Right hindlimb (tissue), 1 donor: ENCODE measurements at regions not wholly inside any gene's neighbourhood (a gene's known extent, or its start where the extent isn't known, plus 50 kb on each side); places are given as distances from the start of the nearest gene placed in this dataset.

ENCODE experiments used
- DNase-seq: peaks from one replicate; pipeline ENCODE4 v3.0.0-alpha.2; 2018

DNA sequence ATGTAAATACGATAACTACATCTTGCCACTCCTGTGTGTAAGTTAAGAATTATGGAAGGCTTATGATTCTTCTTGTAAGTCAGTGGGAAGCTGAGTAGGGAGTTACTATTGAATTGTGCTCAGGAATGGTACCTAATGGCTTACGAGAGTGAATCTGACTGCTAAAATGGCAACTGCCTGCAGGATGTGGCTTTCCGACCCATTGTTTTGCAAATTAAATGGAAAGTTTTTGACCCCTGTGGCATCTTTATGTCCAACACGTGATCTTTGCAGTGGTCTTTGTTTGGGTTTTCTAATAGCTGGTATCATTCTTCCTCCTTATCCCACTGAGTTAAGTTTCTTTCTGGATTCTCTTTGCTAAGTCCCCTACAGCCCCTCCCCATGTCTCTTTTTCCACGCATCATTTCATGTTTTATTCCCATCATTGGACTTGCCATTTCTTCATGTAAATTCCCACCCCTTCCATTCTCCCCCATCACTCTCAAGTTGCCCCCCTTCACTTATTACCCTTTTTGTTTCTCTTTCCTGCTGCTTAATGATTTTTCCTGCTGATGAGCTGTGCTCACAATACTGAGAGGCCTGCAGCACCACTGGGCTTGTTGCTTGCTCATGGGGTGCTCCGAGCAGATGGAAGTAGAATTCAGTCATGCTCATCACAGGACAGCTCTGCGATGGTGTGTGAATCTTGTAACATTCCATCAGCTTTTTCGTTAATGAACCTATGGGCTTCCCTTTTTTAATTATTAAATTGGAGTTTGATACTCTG is 428.2 kb upstream of the IL12A start:
- no peak for DNase-seq

DNA sequence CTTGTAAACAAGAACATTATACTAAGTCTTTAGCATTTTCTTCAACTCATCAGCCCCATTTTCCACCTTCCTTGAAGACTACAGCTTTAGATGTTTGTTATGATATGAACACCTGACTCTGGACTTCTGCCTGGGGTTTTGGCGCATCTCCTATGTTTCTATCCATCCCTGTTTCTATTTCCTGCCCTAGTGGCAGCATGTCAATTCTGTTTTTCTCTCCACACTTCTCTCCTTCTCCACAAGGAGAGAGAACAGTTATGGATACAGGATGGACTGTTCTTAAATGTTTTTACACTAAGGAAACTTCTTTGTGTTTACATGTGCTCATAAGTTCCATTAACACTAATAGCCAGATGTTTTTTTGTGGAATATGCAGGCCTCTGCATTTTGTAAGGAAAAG is 423.3 kb upstream of the IL12A start:
- DNase-seq = no peak

DNA sequence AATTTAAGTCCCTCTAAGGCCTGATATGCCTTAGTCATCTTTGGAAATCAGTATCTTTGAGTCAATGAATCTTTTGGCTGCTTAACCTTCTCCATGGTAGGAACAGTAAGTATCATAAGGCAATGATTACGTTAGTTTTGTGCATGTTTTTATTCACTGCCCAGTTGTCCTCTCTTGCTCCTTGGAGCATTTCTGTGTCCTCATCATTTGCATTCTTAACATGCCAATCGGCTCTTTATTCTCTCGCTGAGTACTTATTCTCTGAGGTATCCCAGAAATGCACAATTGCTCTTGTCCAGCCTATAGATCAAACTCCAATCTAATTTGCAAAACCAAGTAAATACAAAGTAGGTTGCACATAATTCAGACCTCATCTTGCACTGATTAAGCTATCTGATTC is 405.0 kb upstream of the IL12A start:
- no peak for DNase-seq

DNA sequence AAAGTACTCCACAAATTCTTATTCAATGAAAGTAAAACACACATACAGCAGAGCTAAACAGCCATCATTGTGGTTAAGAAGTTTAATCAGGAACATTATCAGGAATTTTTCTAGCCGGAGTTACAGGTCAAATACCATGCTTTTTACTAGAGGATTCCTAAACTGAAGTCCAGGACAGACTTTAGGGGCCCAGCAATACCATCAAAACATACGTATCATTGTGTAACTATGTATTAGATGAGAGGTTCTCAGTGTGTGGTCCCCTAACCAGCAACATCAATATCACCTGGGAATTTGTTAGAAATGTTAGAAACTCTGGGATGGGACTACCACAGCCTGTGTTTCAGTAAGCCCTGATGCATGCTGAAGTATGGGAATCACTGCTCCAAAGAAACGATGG is 404.2 kb upstream of the IL12A start:
- no peak for DNase-seq

DNA sequence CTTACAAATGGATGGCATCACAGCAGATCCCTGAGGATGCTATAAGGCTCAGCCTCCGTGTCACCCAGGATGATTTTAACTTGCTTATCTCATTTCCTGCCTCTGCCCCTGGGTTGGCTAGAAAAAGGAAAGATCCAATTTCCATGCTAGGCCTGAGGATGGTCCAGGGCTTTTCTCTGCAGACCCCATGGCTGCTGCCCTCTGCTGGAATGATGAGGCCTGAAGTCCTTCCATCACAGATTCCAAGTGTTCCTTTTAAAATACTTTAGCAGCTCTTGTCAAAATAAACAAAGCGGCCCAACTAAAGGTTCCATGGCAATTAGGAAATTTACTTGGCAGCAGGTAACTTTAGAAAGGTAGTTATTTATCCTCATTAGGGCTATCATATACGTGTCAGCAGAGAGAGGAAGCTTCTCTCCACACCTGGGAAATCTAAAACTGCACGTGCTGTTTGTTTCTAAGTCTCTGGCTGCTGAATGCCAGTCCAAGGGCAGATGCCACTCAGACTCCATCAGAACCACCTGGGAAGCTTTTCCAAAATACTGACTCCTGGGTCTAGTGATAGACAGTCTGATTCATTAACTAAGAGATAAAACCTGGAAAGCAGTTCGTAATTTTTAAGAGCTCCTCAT is 401.9 kb upstream of the IL12A start:
- no peak for DNase-seq

DNA sequence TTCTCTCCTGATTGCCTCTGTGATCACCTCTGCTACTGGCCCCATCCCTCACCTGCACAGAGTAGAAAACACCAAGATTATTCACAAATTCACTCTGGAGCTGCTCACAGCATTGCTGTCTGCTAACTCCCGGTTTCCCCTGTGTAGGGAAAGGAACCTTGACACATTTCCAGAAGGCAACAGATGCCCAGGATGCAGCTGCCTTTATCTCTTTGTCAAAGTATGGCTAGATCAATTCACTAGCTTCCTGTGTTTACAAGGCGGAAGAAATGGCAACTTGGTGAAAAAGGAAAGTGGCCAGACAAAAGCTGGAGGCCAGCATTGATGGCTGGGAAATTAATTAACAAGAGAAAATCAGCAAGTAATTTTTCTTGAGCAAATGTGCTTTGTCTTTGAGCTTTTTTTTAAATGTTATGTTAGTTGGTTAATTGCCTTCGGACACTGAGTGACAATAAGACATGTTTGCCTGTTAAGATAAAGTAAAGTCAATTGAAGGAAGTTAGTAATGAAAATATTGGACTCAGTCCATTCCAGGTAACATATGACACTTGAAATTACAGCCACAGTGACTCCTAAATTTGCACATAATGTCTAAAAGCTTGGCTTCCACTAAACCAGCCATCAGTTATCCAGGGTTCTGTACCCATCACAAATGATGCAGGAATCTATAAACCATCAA is 394.6 kb upstream of the IL12A start:
- DNase-seq = peak; percentile 24

DNA sequence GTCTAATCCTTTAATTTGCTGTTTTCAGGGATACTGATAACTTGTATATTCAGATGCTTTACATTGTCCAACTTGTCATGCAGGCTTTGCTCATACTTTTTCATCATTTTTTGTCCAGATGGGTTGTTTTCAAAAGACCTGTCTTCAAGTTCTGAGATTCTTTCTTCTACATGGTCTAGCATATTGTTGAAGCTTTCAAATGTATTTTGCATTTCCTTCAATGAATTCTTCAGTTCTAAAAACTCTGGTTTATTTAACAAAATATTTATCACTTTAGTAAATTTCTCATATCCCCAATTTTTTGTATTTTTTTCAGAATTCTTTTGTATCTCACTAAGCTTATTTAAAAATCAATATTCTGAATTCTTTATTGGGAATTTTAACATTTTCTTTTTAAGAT is 388.3 kb upstream of the IL12A start:
- DNase-seq = no peak

DNA sequence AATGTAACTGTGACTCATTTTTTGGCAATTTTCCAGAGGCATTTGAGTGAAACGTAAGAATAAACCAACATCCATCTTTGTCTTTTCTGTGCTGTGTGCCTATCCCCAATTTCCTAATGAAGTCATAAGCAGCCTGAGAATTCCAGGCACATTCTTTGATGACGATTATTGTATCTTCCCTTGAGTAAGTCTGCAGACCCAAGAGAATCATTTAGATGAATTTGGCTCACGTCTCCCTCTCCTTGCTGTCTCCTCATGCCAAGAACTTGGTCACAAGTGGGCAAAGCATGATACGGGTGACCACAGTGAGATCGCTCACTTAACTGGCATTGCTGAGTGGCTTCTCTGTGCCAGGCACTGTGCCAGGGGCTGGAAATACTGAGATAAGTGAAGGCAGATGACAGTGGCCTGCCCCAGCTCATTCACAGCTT is 384.5 kb upstream of the IL12A start:
- no peak for DNase-seq

DNA sequence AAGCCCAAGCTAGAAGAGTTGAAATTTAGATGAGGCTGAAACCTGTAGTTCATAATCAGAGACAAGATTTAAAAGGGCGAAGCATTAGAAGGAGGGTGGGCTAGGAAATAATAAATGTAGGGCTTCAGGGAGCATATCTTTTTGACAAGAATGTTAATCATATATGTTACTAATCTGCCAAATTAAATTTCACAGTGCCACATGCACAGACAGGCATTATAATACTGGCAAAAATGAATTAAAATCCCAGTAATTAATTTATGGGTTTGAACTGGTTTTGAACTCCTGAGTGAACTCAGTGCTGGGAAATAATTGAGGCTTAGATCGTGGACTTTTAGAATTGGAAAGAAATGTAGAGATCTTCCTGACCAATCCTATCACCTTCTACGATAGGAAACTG is 383.5 kb upstream of the IL12A start:
- no peak for DNase-seq

DNA sequence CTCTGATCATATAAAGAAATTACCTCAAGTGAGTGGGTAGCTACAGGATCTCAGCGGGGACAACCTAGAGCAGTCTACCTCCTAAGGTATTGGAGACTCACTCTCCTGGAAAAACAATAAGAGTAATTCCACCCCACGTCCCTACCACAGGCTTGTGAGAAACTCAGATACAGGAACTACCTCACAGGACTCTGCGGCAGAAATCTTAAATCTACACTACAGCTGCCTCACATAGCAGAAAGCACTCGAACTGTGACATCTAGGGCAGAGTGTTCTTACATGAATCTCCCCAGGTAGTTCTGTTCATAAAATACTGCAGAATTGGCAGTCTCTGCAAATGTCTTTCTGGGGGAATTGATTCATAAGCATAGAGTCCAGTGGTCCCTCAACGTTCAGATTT is 382.9 kb upstream of the IL12A start:
- no peak for DNase-seq

DNA sequence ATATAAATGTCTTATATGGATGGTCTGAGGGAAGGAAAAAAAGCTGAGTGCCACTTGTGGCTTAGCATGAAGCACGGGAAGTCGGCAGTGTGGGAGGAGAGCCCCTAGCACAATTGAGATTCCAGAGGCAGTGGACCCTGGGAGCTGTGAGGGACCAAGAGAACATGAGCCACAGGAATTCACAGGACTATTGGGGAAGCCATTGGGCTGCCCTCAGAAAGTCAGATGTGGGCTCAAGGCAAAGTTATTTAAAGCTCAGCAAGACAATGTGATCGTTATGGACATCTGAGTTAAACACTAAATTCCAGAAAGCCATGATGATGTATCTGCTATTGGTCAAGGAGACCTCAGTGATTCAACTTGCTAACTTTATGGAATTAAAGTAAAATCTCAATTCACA is 380.8 kb upstream of the IL12A start:
- no peak for DNase-seq

DNA sequence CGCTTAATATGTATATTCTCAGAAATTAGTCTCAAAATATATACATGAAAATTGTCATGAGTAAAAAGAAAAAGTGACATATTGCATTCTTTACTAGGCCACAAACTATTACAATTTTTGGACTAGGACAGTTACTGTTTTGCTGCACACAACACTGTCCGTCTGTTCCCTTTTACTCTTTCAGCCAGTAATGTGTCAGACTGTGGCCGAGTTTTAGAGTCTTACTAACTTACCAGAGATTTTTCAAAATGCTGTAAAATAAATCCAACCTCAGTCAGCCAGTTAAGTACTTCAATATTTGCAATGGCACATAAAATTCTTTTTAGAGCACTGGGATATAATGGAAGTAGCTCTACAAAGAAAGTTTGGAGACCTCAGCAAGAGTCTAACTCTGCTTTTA is 380.3 kb upstream of the IL12A start:
- no peak for DNase-seq

DNA sequence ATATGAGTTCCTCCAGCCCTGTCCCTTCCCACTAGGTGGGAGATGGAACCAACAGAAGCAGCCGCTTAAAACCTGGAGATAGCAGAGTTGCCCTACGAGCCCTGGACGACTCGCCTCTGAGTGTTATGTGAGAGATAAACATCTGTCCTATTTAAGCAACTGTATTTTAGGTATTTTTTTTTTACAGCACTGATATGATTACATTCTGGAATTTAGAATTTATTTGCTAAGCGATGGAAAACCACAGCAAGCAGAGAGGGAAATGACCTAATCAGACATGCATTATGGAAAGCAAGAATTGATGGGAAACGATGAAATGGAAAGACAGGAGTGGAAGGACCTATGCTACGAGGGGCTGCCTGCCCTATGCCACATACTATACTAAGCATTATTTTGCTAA is 379.0 kb upstream of the IL12A start:
- no peak for DNase-seq

DNA sequence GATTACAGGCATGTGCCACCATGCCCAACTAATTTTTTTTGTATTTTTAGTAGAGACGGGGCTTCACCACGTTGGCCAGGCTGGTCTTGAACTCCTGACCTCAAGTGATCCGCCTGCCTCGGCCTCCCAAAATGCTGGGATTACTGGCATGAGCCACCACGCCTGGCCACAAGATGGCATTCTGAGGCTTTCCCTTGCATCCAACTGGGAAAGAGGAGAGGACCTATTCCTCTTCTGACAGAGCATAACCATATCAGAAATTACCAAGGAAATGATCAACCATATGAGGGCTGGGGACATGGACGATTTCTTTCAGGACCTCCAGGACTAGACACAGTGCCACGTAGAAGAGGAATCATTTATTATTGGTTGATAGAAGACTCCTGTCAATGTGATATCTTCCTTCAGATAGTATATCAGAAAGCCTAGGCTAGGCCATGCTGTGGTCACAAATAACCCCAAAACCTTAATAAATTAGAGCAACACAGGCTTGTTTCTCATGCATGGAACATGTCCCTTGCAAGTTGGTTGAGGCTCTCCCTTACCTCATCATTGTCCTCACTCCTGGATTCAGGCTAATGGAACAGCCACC is 372.3 kb upstream of the IL12A start:
- no peak for DNase-seq

DNA sequence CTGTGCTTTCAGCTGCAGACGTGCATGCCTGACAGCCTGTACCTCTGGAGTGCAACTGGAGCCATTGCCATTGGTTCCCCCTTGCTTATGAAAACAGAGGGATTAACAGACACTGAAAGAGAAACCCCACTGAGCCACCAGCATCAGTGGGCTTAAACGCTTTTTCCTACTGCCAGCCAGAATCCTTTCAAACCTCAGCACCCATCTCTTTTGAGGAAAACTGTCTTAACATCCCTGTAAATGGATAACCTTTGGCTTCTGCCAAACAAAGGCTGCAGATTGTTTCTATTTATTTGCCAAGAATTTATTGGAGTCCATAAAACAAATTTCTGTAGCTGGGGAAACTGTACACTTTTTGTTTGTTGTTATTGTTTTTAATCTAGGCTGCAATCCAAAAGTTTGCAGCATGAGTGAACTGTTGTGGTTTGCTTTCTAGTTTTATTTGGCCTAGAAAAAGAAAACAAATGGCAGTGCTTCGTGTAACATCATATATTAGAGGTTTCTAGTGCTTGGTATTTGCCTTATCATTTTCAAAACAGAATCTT is 369.2 kb upstream of the IL12A start:
- DNase-seq = no peak

DNA sequence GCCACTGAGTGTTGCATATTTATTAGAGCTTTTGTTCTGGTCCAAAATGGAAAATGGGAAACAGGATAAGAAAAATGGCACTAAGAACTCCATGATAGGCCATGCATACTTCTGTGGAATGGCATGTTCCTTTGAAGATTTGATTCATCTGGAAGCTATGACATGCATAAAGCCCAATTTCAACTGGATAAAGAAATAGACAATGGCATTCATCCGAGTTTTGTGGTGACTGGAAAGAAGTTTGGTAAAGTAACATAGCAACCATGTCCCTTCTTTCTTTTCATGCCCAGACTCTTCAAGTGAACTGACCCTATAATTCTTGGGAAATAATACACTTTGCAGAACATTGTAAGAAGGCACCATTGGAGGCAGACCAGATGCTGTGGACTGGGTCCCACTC is 368.4 kb upstream of the IL12A start:
- no peak for DNase-seq

DNA sequence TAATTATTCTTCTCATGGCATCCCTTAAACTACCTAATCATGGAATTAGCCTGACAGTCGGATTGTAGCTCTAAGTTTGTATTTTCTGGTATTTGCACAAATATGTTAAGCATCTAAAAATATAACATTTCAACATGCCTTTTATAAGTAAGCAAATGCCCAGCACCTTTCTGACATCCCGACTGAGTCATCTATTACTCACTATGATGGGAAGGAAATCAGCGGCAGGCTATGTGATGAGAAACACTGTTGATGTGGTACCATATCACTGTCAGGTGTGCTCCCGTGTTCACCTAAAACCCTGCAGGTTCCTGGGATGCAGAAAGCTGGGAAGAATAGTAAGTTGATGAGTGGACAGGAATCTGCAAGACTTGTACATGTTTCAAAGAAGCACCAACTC is 367.8 kb upstream of the IL12A start:
- DNase-seq = no peak

DNA sequence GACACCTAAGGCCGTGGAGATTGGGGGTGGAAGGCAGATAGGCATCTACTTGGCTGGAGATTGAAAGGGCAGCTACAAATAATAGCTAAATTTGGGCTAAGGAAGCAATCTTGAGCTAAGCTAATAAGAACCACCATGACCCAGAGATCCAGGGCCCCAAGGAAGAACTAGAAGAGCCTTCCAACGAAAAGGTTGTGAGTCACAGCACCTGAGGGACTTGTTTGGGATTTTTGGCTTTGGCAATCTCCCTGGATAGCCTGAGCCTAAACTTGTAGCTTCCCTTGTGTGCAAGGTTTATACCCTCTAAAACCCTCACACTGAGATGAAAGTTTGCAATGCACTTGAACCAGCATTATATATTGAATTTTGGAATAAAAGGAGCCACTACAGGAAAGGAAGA is 364.0 kb upstream of the IL12A start:
- DNase-seq = no peak

DNA sequence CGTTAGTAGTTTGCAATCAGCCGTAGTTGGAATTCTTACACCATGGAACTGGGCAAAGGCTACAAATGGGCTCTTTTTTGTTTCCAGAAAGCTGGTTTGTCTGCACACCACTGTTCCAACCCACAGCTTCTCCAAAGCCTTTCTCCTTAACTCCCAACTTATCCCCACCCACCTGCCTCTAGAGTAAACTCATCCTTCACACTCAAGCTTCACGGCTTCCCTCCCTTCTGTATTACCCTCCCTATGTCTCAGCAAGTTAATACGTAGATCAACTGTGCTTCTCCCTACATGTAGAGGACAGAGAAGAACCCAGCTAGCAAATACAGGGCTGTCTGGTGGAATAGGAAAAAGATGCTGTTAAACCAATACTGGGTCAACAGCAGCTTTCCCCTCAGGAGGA is 363.0 kb upstream of the IL12A start:
- no peak for DNase-seq

DNA sequence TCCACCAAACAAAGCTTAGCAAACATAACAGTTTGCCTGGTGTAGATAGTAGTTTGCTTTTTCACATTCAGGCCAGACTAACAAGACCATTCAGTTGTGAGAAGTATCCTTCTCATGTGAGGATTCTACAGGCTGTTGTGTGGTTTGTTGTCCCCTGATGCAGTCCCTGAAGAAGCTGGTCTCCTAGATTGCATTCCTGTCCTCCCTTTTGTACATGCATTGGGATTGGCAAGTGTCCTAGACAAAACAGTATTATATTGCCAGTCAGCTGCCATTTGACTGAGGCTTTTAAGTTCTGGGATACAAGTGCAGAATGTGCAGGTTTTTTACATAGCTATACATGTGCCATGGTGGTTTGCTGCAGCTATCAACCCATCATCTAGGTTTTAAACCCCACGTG is 362.0 kb upstream of the IL12A start:
- DNase-seq = no peak

DNA sequence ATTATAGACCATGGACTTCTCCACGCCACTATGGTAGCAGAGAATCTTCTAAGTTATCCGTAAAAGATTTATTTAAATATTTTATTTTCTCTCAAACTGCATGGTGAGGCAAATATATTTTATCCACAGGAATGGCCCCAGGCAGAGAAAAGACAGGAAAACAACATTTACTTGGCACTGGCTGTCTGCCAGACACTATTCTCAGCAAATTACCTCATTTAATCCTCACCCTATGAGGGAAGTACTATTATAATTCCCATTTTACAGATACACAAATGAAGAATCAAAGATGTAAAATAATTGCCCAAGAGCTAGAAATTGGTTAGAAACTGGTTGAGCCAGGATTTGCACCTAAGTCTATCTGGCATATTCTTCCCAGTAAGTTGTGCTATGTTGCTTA is 361.4 kb upstream of the IL12A start:
- DNase-seq = no peak

DNA sequence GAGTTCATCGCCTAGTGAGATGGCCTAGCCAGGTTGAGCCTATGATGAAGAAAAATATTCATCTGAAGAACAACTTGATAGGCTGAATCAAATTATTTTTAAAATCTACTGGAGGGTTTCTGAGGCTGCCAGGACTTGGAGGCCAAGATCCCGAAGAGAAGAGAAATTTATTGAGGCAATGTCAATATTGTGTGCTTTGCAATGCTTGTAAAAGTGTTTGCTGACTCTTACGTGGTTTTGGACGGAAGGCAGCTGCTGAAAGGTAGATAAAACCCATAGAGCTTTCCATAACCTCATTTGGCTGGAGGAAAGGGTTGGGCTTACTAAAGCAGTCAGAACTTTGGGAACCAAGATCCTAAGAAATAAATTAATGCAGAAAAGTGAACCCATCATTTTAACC is 361.0 kb upstream of the IL12A start:
- DNase-seq = no peak

DNA sequence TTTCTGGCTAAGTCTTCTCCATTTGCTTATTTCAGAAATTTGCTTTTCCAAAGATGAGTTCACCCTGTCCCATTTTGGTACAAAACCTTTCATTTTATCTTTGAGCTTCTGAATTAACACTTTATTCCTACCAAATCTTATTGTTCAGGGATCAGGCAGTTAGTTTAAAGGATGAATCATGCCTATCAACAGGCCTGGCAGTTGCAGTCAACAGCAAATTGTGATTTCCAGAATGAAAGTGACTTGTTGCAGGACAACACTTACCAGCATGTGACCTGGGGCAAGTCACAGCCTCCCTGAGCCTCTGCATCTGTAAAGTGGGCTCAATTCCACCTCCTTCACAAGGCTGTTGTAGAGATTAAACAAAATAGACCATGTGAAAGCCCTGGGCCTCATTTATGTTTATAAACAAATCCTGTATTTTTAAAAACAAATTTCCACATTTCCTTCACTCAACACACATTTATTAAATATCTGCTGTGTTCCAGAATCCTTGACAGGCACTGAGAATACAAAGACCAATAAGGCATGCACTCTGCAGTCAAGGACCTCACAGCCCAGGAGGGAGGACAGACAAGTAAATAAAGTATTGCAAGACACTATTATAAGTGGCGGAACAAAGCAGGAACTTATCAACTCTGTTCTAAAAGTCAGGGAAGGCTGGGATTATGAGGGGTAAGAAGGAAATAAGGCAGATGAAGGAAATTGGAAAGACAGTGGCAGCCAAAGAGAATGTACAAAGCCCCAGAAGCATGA is 359.1 kb upstream of the IL12A start:
- DNase-seq = no peak
